Aorta (tissue), 5 donors: ENCODE measurements at regions not wholly inside any gene's neighbourhood (a gene's known extent, or its start where the extent isn't known, plus 50 kb on each side); places are given as distances from the start of the nearest gene placed in this dataset.

Experiments
- ATAC-seq: fragments of 200-7000 bp; cut with Tn5 transposase; one replicate; pipeline ENCODE4 v1.9.1; 2022; ENCODE audit warnings: moderate library complexity; ENCODE audit not compliant: low FRiP score
- DNase-seq, 2 donors: peaks; one replicate each; pipeline ENCODE4 v3.0.0-alpha.2; 2020
- H3K27ac ChIP-seq, 2 donors: one replicate each; pipeline ENCODE4 v1.5.1; 2013; ENCODE audit warnings: low read length in 2 of 2, mild to moderate bottlenecking in 2 of 2, moderate library complexity in 2 of 2, control low read depth in 1 of 2, inconsistent platforms in 1 of 2, low read depth in 1 of 2
- H3K27me3 ChIP-seq, 2 donors: one replicate each; pipeline ENCODE4 v1.6.1; 2013; ENCODE audit warnings: control low read depth in 1 of 2, low read length in 1 of 2, mild to moderate bottlenecking in 1 of 2, moderate library complexity in 1 of 2; ENCODE audit not compliant: insufficient read depth in 2 of 2, control insufficient read depth in 1 of 2
- H3K36me3 ChIP-seq, 2 donors: one replicate each; pipeline ENCODE4 v1.6.1; 2013; ENCODE audit warnings: control low read depth in 1 of 2, low read length in 1 of 2, mild to moderate bottlenecking in 1 of 2; ENCODE audit not compliant: insufficient read depth in 2 of 2, control insufficient read depth in 1 of 2
- H3K4me1 ChIP-seq, 2 donors: one replicate each; pipeline ENCODE4 v1.6.1; 2013; ENCODE audit warnings: low read length in 2 of 2, control low read depth in 1 of 2, mild to moderate bottlenecking in 1 of 2, moderate library complexity in 1 of 2; ENCODE audit not compliant: insufficient read depth in 2 of 2, control insufficient read depth in 1 of 2
- H3K4me3 ChIP-seq, 2 donors: one replicate each; pipeline ENCODE4 v1.5.1; 2013; ENCODE audit warnings: low read length in 2 of 2, control low read depth in 1 of 2, mild to moderate bottlenecking in 1 of 2
- H3K9me3 ChIP-seq: one replicate; pipeline ENCODE4 v1.6.1; 2013; ENCODE audit warnings: mild to moderate bottlenecking, low read length; ENCODE audit not compliant: control insufficient read depth
- WGBS, 2 donors: extraction: QIAGEN DNeasy Blood & Tissue Kit; methylation state at CpG; one replicate each; pipeline ENCODE4 v1.1.7; 2013; 5-methylcytosine and 5-hydroxymethylcytosine counted together
- intact Hi-C, 2 donors: fragments of 100-400 bp; cut with DNase I; formaldehyde crosslinking; loops; one replicate each; pipeline versions ENCODE4 v1.14.2 to v1.15.0; 2022
- donor health status: healthy with polysubstance abuse.
- donor health status: Bipolar disorder and iron deficiency.
- donor health status: DM: no; HTN: no; CAD: no.
- donor health status: DM: no; HTN: no; CAD: no.
- donor health status: DM: yes; HTN: yes; CAD: no.

DNA sequence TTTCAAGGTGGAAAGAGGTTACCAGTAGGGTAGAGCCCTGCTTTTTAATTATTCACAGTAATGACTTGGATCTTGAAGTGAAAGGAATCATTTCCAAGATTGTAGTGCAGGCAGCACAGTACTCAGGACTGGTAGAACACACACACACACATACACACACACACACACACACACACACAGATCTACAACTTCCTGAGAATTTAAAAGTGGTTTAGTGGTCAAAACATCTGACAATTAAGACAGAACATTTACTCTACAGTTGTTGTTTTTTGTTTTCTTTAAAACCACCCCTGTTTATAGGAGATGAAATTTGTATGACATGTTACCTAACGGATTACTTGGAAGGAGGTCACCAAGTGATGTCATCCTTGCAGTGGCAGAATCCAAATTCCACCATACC lies 146.7 kb upstream of the VRK2 start:
- H3K4me1 ChIP-seq = no peaks in the 10 kb centered on the region
- H3K36me3 ChIP-seq = no peaks in the 10 kb centered on the region
- H3K27ac ChIP-seq = no peak overlapping the region
- no peak for ATAC-seq
- intact Hi-C loops = loop anchor here in 1 of 2 donors (10.0 kb wide), 1 partner anchor 545 kb away; no protein-coding TSS in a partner anchor
- H3K27me3 ChIP-seq = peaks cover 0 to 1% of the 10 kb centered on the region in 2 donors
- WGBS, 2 donors = 39 to 55% methylated on average over 1 of the region's 1 CpG
- H3K4me3 ChIP-seq = no peak overlapping the region
- H3K9me3 ChIP-seq = no peaks in the 10 kb centered on the region
- no peak for DNase-seq

- intact Hi-C loops = loop anchor here in 1 of 2 donors (10.0 kb wide), 1 partner anchor 542 kb away; no protein-coding TSS in a partner anchor
- WGBS, 2 donors = 74 to 76% methylated on average over 6 of the region's 6 CpGs
- ATAC-seq (no peak), DNase-seq (no peak)
- Histone ChIP-seq H3K4me1 (no peaks in the 10 kb centered on the region), H3K4me3 (no peak overlapping the region), H3K9me3 (no peaks in the 10 kb centered on the region), H3K27me3 (peaks cover 0 to 1% of the 10 kb centered on the region in 2 donors), H3K27ac (no peak overlapping the region), H3K36me3 (no peaks in the 10 kb centered on the region)
These were observed 144.0 kb upstream of the VRK2 start for GRCh38 chr2:57902578-57902977.

GRCh38 chr2:57906152-57906732 lies 140.4 kb upstream of the VRK2 start:
- no peak for DNase-seq
- no peaks in the 10 kb centered on the region for H3K4me1 ChIP-seq

DNA sequence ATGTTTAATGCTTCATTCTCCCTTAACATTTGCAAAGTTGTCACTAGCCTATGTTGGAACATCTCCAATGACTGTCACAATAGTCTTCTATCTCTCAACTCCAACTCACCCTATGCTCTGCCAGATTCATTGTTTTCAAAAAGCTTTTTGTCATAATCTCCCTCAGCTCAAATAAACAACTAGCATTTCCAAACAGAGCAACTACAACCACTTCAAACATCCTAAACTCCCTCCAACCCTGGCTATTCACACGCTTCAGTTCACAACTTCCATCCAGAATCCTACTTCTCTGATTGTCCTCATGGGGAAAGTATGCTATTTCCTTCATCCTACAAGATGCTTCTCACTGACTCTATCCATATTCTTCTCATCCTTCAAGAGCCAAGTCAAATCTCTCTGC lies 139.2 kb upstream of the VRK2 start:
- DNase-seq = no peak
- Histone ChIP-seq H3K9me3 (no peaks in the 10 kb centered on the region), H3K27me3 (peaks cover 0 to 1% of the 10 kb centered on the region in 2 donors), H3K27ac (no peak overlapping the region), H3K4me1 (no peaks in the 10 kb centered on the region), H3K36me3 (no peaks in the 10 kb centered on the region), H3K4me3 (no peak overlapping the region)
- no peak for ATAC-seq
- intact Hi-C loops = loop anchor here in 1 of 2 donors (10.0 kb wide), 1 partner anchor 537 kb away; no protein-coding TSS in a partner anchor
- WGBS, 2 donors = 90 to 91% methylated on average over 1 of the region's 1 CpG

More at GRCh38 chr2:57906152-57906732, 140.4 kb upstream of the VRK2 start:
- intact Hi-C loops = loop anchor here in 1 of 2 donors (10.0 kb wide), 1 partner anchor 539 kb away; no protein-coding TSS in a partner anchor
- peak; percentile 76 for ATAC-seq
- Histone ChIP-seq H3K4me3 (no peak overlapping the region), H3K9me3 (no peaks in the 10 kb centered on the region), H3K27ac (no peak overlapping the region), H3K27me3 (peaks cover 0 to 1% of the 10 kb centered on the region in 2 donors), H3K36me3 (no peaks in the 10 kb centered on the region)
- WGBS, 2 donors = 23 to 27% methylated on average over 5 of the region's 5 CpGs

DNA sequence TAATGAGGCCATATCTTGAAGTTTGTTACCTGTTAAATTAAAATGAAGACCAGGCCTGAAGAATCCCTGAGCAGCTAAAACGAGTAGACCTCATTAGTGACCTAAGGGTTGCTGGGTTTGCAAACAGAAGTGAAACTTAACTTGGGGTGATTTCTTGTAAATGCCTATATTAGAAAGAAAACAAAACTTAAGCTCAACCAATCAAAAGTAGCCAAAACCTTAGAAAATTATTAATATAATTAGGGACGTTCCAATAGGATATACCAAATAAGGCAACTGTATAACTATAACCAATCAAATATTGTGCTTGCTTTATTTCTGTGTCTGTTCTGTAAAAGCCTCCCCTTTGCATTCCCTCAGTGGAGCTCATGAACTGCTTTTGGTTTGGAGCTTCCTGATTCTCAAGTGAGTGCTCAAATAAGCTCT lies 137.9 kb upstream of the VRK2 start:
- DNase-seq (no peak), ATAC-seq (no peak)
- WGBS, 2 donors = 54 to 57% methylated on average over 2 of the region's 2 CpGs
- H3K4me3 ChIP-seq = no peak overlapping the region
- no peak overlapping the region for H3K27ac ChIP-seq
- no peaks in the 10 kb centered on the region for H3K9me3 ChIP-seq
- H3K36me3 ChIP-seq = no peaks in the 10 kb centered on the region
- H3K27me3 ChIP-seq = no peaks in the 10 kb centered on the region
- no peaks in the 10 kb centered on the region for H3K4me1 ChIP-seq
- intact Hi-C loops = loop anchor here in 1 of 2 donors (10.0 kb wide), 1 partner anchor 536 kb away; no protein-coding TSS in a partner anchor

DNA sequence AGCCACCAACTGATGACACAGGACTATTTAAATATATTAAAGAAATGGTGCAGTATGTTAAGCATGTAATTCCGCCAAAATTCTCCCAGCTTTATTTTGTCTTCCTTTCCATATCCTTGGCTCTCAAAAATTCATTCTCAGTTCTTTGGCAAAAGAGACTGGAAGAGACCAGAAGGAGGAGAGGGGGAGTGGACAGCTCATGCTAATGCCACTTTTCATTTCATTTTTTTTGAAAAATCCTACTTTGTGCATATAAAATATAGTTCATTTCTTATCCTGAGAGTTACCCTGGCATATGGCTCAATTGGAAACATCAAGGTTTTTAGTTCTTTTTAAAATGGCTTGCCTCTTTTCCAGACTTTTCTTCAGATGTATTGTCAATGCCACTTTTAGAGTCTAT lies 128.5 kb upstream of the VRK2 start:
- DNase-seq (no peak), ATAC-seq (no peak)
- H3K27ac ChIP-seq = no peak overlapping the region
- H3K4me1 ChIP-seq = no peaks in the 10 kb centered on the region
- H3K4me3 ChIP-seq = no peak overlapping the region
- intact Hi-C loops = no loop called here
- H3K27me3 ChIP-seq = no peaks in the 10 kb centered on the region
- no peaks in the 10 kb centered on the region for H3K9me3 ChIP-seq
- H3K36me3 ChIP-seq = no peaks in the 10 kb centered on the region
- 81% methylated on average over 1 of the region's 1 CpG for WGBS, 2 donors

- no peaks in the 10 kb centered on the region for H3K4me1 ChIP-seq
- no peak overlapping the region for H3K27ac ChIP-seq
- DNase-seq (no peak), ATAC-seq (no peak)
- 75 to 79% methylated on average over 5 of the region's 5 CpGs for WGBS, 2 donors
- no peaks in the 10 kb centered on the region for H3K36me3 ChIP-seq
- H3K9me3 ChIP-seq = no peaks in the 10 kb centered on the region
- no peak overlapping the region for H3K4me3 ChIP-seq
- intact Hi-C loops = no loop called here
- H3K27me3 ChIP-seq = no peaks in the 10 kb centered on the region
These were observed 126.2 kb upstream of the VRK2 start for GRCh38 chr2:57920342-57920939.

DNA sequence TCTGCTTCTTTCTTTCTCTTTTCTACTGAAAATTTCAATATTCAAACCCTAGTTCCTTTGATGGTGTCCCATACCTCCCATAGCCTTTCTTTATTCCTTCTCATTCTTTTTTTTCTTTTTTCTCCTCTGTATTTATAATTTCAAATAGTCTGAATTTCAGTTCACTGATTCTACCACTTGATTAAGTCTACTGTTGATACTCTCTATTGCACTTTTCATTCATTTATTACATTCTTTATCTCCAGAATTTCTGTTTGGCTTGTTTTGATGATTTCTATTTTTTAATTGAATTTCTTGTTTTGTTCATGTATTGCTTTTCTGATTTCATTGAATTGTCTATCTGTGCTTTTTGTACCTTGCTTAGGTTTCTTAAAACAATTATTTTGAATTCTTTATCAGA lies 111.9 kb upstream of the VRK2 start:
- Histone ChIP-seq H3K27ac (no peak overlapping the region), H3K9me3 (no peaks in the 10 kb centered on the region), H3K4me1 (no peaks in the 10 kb centered on the region), H3K4me3 (no peak overlapping the region), H3K27me3 (no peaks in the 10 kb centered on the region), H3K36me3 (no peaks in the 10 kb centered on the region)
- intact Hi-C loops = no loop called here
- DNase-seq = no peak
- ATAC-seq = no peak

DNA sequence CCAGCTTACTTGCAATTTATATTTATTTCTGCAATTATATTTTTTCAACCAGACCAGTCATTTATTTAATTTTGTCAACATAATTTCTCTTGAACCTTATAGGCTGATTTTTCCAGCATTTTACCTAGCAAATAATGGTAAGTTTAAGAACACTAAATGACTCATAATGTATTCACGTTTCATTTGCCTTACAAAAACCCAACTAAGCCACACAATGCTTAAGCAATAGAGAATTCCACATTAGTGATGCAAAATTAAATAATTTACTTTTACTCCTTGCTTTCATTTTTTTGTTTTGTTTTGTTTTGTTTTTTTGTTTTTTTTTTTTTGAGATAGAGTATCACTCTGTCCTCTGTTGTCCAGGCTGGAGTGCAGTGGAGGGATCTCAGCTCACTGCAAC lies 110.4 kb upstream of the VRK2 start:
- H3K36me3 ChIP-seq = no peaks in the 10 kb centered on the region
- 75 to 86% methylated on average over 1 of the region's 1 CpG for whole genome bisulfite sequencing, 2 donors
- DNase-seq = no peak
- no peak overlapping the region for H3K27ac ChIP-seq
- intact Hi-C loops = no loop called here
- ATAC-seq = no peak
- H3K27me3 ChIP-seq = no peaks in the 10 kb centered on the region
- no peak overlapping the region for H3K4me3 ChIP-seq
- H3K4me1 ChIP-seq = no peaks in the 10 kb centered on the region
- no peaks in the 10 kb centered on the region for H3K9me3 ChIP-seq
